KMS-11 (cell line): ENCODE measurements at regions not wholly inside any gene's neighbourhood (a gene's known extent, or its start where the extent isn't known, plus 50 kb on each side); places are given as distances from the start of the nearest gene placed in this dataset.

Experiments
- H2AFZ ChIP-seq: fragments of 200-600 bp; sonication (generic); 2 replicates; pipeline ENCODE4 v1.6.1; 2016; ENCODE audit warnings: antibody characterized with exemption, mixed run types, low read depth
- H3K27ac ChIP-seq: fragments of 200-600 bp; sonication (generic); 2 replicates; pipeline ENCODE4 v1.6.1; 2016; ENCODE audit warnings: mild to moderate bottlenecking, mixed run types
- H3K27me3 ChIP-seq: fragments of 200-600 bp; sonication (generic); 2 replicates; pipeline ENCODE4 v1.6.1; 2017; ENCODE audit warnings: mild to moderate bottlenecking, low read depth, mixed run types, moderate library complexity; ENCODE audit not compliant: insufficient read depth
- H3K36me3 ChIP-seq: fragments of 200-600 bp; sonication (generic); 2 replicates; pipeline ENCODE4 v1.6.1; 2017; ENCODE audit warnings: mild to moderate bottlenecking, mixed run types; ENCODE audit not compliant: insufficient read depth
- H3K4me1 ChIP-seq: fragments of 200-600 bp; sonication (generic); 2 replicates; pipeline ENCODE4 v1.6.1; 2016; ENCODE audit warnings: mild to moderate bottlenecking, low read depth, mixed run types; ENCODE audit not compliant: poor library complexity, severe bottlenecking
- H3K4me2 ChIP-seq: fragments of 200-600 bp; sonication (generic); 2 replicates; pipeline ENCODE4 v1.7.0; 2016; ENCODE audit warnings: mild to moderate bottlenecking, mixed run types
- H3K4me3 ChIP-seq: fragments of 200-600 bp; sonication (generic); IDR thresholded peaks from 2 replicates; pipeline ENCODE4 v1.6.1; 2017; ENCODE audit warnings: low read depth, low read length, mixed read lengths; ENCODE audit not compliant: insufficient read depth
- H3K79me2 ChIP-seq: fragments of 200-600 bp; sonication (generic); 2 replicates; pipeline ENCODE4 v1.6.1; 2016; ENCODE audit warnings: low read depth, mixed run types; ENCODE audit not compliant: insufficient read depth
- H3K9ac ChIP-seq: fragments of 200-600 bp; sonication (generic); 2 replicates; pipeline ENCODE4 v1.6.1; 2016; ENCODE audit warnings: mild to moderate bottlenecking, mixed run types
- H4K20me1 ChIP-seq: fragments of 200-600 bp; sonication (generic); 2 replicates; pipeline ENCODE4 v1.6.1; 2016; ENCODE audit warnings: mild to moderate bottlenecking, mixed run types; ENCODE audit not compliant: insufficient read depth
- TF ChIP-seq, protein P1 (sequence below): fragments of 200-600 bp; sonication (generic); conservative IDR thresholded peaks from 2 replicates; pipeline ENCODE4 v1.6.1; 2017; ENCODE audit warnings: low read depth, mild to moderate bottlenecking, antibody characterized with exemption, low read length, moderate library complexity, mixed read lengths

DNA sequence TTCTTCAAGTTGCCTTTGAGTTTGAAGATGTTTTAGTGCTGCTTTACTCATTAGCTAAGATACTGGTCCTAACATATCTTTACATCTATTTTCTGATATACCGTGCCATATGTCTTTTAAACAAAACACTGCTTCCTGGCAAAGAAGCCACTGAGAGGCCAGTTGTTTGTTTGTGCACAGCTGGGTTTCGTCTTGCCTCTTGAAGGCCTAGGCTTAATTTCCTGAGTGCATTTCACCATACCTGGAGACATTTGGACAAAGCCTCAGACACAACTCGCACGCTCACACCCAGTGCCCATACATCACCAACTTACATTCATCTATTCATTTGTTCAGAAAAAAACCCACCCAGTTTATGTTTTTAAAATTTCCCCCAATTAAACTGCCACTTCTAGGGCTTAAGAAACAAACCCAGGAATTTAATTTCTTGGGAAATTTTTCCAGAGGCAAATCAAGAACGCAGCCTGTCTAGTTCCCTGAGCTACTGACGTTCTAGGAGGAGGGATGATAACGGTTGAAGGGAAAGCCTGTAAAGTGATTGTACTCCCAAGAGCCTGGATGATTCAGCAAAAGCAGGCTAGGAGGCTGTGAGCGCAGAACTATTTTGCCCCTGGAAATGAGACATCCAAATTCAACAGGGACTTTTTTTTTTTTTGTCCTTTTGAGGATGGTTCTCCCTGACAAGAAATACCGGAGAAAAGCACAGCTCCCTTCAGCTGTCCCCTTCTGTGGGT lies 77.7 kb downstream of the OLIG3 start:
- Histone ChIP-seq H3K4me1 (peaks cover 12% of the 10 kb centered on the region), H3K27me3 (no peaks in the 10 kb centered on the region), H2AFZ (no peak overlapping the region)

DNA sequence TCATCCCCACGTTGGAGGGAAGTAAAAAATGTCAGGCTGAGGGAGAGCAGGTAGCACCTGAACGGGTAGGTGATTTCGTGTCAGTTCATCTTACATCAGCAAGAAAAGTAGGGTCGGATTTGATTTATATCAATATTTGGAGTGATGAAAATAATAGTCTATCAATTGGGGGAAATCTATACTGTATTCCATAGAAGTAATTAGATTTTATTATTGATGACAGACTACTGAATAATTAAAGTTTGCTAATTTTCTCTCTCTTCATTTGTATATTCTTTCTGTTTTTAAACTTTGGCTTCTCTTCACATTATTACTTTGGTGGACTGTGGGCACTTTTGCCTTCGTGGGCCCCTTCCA lies 78.4 kb downstream of the OLIG3 start:
- H3K36me3 ChIP-seq = no peaks in the 10 kb centered on the region
- H4K20me1 ChIP-seq = no peaks in the 10 kb centered on the region
- no peaks in the 10 kb centered on the region for H3K79me2 ChIP-seq
- H2AFZ ChIP-seq = peak overlapping the region; percentile 71
- H3K27ac ChIP-seq = peak overlapping the region; percentile 69
- no peak overlapping the region for H3K4me3 ChIP-seq
- peaks cover 12% of the 10 kb centered on the region for H3K4me1 ChIP-seq
- TF ChIP-seq, protein P1, sequence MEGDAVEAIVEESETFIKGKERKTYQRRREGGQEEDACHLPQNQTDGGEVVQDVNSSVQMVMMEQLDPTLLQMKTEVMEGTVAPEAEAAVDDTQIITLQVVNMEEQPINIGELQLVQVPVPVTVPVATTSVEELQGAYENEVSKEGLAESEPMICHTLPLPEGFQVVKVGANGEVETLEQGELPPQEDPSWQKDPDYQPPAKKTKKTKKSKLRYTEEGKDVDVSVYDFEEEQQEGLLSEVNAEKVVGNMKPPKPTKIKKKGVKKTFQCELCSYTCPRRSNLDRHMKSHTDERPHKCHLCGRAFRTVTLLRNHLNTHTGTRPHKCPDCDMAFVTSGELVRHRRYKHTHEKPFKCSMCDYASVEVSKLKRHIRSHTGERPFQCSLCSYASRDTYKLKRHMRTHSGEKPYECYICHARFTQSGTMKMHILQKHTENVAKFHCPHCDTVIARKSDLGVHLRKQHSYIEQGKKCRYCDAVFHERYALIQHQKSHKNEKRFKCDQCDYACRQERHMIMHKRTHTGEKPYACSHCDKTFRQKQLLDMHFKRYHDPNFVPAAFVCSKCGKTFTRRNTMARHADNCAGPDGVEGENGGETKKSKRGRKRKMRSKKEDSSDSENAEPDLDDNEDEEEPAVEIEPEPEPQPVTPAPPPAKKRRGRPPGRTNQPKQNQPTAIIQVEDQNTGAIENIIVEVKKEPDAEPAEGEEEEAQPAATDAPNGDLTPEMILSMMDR = peak; percentile 28; the same call in 1 of the 2 replicates
- no peaks in the 10 kb centered on the region for H3K27me3 ChIP-seq
- H3K4me2 ChIP-seq = peak overlapping the region; percentile 73; the same call in 1 of the 2 replicates
- peak overlapping the region; percentile 49; the same call in 1 of the 2 replicates for H3K9ac ChIP-seq

More for the DNA sequence above, 77.7 kb downstream of the OLIG3 start:
- Histone ChIP-seq H3K4me2 (no peak overlapping the region), H3K79me2 (no peaks in the 10 kb centered on the region), H3K4me3 (no peak overlapping the region), H4K20me1 (no peaks in the 10 kb centered on the region), H3K36me3 (no peaks in the 10 kb centered on the region), H3K27ac (no peak overlapping the region), H3K9ac (no peak overlapping the region)
- TF ChIP-seq, protein P1 = no peak

DNA sequence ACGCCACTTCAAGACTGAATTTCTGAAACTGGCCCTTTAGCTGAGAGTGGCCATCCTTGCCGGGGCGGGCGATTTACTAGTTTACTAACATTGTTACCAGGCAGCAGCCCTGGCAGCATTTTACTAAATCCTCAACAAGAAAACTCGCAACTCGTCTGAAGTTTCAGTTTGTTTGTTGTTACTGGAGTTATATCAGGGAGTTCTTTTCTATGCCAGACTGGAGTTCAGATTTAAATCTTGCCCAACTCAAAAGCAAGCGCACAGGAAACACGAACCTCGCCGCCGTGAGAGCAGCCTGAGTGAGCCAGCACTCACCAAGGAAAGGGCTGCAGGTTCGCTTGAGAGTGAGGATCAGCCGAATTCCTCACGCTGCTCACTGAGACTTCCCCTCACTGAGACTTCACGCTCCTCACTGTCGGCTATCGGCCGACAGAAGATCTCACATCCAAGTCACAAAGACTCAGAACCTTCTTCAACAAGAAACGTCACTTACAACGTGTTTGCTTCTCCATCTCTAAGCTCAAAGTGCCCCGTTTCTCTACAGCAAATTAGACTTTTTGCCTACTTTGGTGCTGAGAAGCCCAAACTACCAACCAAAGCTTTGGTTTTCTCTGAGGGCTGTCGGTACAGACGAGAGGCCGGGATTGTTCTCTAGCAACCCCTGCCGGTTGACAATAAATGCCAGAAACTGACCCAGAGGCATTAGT lies 78.9 kb downstream of the OLIG3 start:
- Histone ChIP-seq H3K9ac (peak overlapping the region; percentile 49; the same call in 1 of the 2 replicates), H3K4me3 (no peak overlapping the region)

DNA sequence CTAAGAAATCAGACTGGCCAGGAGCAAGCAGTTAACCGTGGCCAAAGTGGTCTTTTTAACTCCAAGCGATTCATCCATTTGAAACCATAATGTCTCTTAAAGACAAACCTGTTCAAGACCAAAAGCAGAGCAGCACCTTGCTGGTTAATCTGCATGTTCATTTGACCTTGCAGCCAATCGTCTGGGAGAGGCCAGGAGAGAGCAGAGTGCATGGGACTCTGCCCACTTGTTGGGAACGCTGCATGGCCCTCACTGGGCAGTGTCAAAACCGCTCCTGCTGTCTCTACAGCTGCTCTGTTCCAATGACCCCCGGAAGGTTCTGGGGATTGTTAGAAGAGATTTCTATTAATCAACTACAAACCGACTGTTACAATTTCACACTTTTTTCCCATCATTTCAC lies 79.6 kb downstream of the OLIG3 start:
- Histone ChIP-seq H3K27me3 (no peaks in the 10 kb centered on the region), H3K4me3 (no peak overlapping the region), H2AFZ (peak overlapping the region; percentile 71; the same call in 1 of the 2 replicates), H3K79me2 (no peaks in the 10 kb centered on the region), H3K9ac (peak overlapping the region; percentile 49; the same call in 1 of the 2 replicates), H4K20me1 (no peaks in the 10 kb centered on the region), H3K4me1 (peaks cover 12% of the 10 kb centered on the region), H3K27ac (peak overlapping the region; percentile 69), H3K4me2 (peak overlapping the region; percentile 73), H3K36me3 (no peaks in the 10 kb centered on the region)
- TF ChIP-seq, protein P1 = no peak

More for the DNA sequence above, 78.9 kb downstream of the OLIG3 start:
- H3K79me2 ChIP-seq = no peaks in the 10 kb centered on the region
- H3K4me1 ChIP-seq = peaks cover 12% of the 10 kb centered on the region
- peak overlapping the region; percentile 73 for H3K4me2 ChIP-seq
- no peaks in the 10 kb centered on the region for H3K36me3 ChIP-seq
- peak overlapping the region; percentile 69 for H3K27ac ChIP-seq
- H4K20me1 ChIP-seq = no peaks in the 10 kb centered on the region
- H2AFZ ChIP-seq = peak overlapping the region; percentile 71
- TF ChIP-seq, protein P1 = peak; percentile 72
- H3K27me3 ChIP-seq = no peaks in the 10 kb centered on the region
